T-helper 2 cell treated with Interferon-gamma antibody and Interleukin-4, amounts not matched to agents 5 μg/mL and 100 μg/mL, for 36 hours (primary cell): ENCODE measurements at regions not wholly inside any gene's neighbourhood (a gene's known extent, or its start where the extent isn't known, plus 50 kb on each side); places are given as distances from the start of the nearest gene placed in this dataset.
A peak's percentile ranks its signal among the peaks of the same experiment; 100 is the strongest.

Experiments used
- DNase-seq: peaks from one replicate; pipeline ENCODE4 v3.0.0; 2021; ENCODE audit warnings: low spot score
- H3K27ac Mint-ChIP-seq: one replicate; pipeline ENCODE4 v1.8.0; 2021; ENCODE audit warnings: mild to moderate bottlenecking, mixed read lengths
- H3K27me3 Mint-ChIP-seq: one replicate; pipeline ENCODE4 v1.8.0; 2021; ENCODE audit warnings: low read depth, mixed read lengths
- H3K36me3 Mint-ChIP-seq: one replicate; pipeline ENCODE4 v1.8.0; 2021; ENCODE audit warnings: low read depth, mixed read lengths
- H3K4me1 Mint-ChIP-seq: one replicate; pipeline ENCODE4 v1.8.0; 2021; ENCODE audit warnings: low read depth, mixed read lengths
- H3K4me3 Mint-ChIP-seq: one replicate; pipeline ENCODE4 v1.8.0; 2022; ENCODE audit warnings: mild to moderate bottlenecking, moderate library complexity, mixed read lengths
- H3K9me3 Mint-ChIP-seq: one replicate; pipeline ENCODE4 v1.8.0; 2021; ENCODE audit warnings: mixed read lengths

GRCh38 chr10:91162495-91163268, 57.8 kb upstream of the PCGF5 start:
- Mint-ChIP-seq H3K27me3 (peaks cover 3% of the 10 kb centered on the region), H3K4me3 (peak overlapping the region; percentile 81), H3K9me3 (no peaks in the 10 kb centered on the region), H3K4me1 (peaks cover 33% of the 10 kb centered on the region), H3K27ac (peak overlapping the region; percentile 79), H3K36me3 (peaks cover 2% of the 10 kb centered on the region)
- peak; percentile 72 for DNase-seq

- Mint-ChIP-seq H3K9me3 (no peaks in the 10 kb centered on the region), H3K4me1 (peaks cover 32% of the 10 kb centered on the region), H3K36me3 (peaks cover 4% of the 10 kb centered on the region), H3K27me3 (peaks cover 3% of the 10 kb centered on the region), H3K4me3 (peak overlapping the region; percentile 84), H3K27ac (peak overlapping the region; percentile 87)
- DNase-seq = peak; percentile 62
Observed at GRCh38 chr10:91163269-91163868, 57.1 kb upstream of the PCGF5 start.

- DNase-seq = peak; percentile 81
- peaks cover 29% of the 10 kb centered on the region for H3K4me1 Mint-ChIP-seq
- no peaks in the 10 kb centered on the region for H3K9me3 Mint-ChIP-seq
- peak overlapping the region; percentile 84 for H3K4me3 Mint-ChIP-seq
- peak overlapping the region; percentile 87 for H3K27ac Mint-ChIP-seq
- peaks cover 3% of the 10 kb centered on the region for H3K27me3 Mint-ChIP-seq
- peaks cover 4% of the 10 kb centered on the region for H3K36me3 Mint-ChIP-seq
Observed at GRCh38 chr10:91163869-91164474, 56.5 kb upstream of the PCGF5 start.

- no peaks in the 10 kb centered on the region for H3K9me3 Mint-ChIP-seq
- H3K27ac Mint-ChIP-seq = peak overlapping the region; percentile 87
- DNase-seq = no peak
- peaks cover 29% of the 10 kb centered on the region for H3K4me1 Mint-ChIP-seq
- peak overlapping the region; percentile 84 for H3K4me3 Mint-ChIP-seq
- H3K27me3 Mint-ChIP-seq = peaks cover 3% of the 10 kb centered on the region
- H3K36me3 Mint-ChIP-seq = peaks cover 4% of the 10 kb centered on the region
Observed at GRCh38 chr10:91164520-91165065, 55.9 kb upstream of the PCGF5 start.

GRCh38 chr10:91167406-91167805, 53.1 kb upstream of the PCGF5 start:
- peaks cover 3% of the 10 kb centered on the region for H3K27me3 Mint-ChIP-seq
- peaks cover 6% of the 10 kb centered on the region for H3K9me3 Mint-ChIP-seq
- peaks cover 29% of the 10 kb centered on the region for H3K4me1 Mint-ChIP-seq
- H3K4me3 Mint-ChIP-seq = no peak overlapping the region
- no peak overlapping the region for H3K27ac Mint-ChIP-seq
- H3K36me3 Mint-ChIP-seq = peaks cover 17% of the 10 kb centered on the region
- DNase-seq = no peak

- Mint-ChIP-seq H3K27me3 (no peaks in the 10 kb centered on the region), H3K9me3 (peaks cover 6% of the 10 kb centered on the region), H3K27ac (no peak overlapping the region), H3K4me1 (peaks cover 17% of the 10 kb centered on the region), H3K36me3 (peaks cover 18% of the 10 kb centered on the region), H3K4me3 (no peak overlapping the region)
- no peak for DNase-seq
Observed at GRCh38 chr10:91170418-91170817, 50.0 kb upstream of the PCGF5 start.
